HG02588 (cell line): ENCODE measurements at regions not wholly inside any gene's neighbourhood (a gene's known extent, or its start where the extent isn't known, plus 50 kb on each side); places are given as distances from the start of the nearest gene placed in this dataset.
"Not testable (repeated sequence)": the region's sequence is repeated elsewhere in the genome, so short reads cannot be mapped to it uniquely, and the experiment has no call there.

Source experiments
- ATAC-seq: cut with Tn5 transposase; IDR thresholded peaks from one replicate; pipeline ENCODE4 v1.9.1; 2021; ENCODE audit warnings: mild to moderate bottlenecking, moderate library complexity; ENCODE audit not compliant: unreplicated experiment

DNA sequence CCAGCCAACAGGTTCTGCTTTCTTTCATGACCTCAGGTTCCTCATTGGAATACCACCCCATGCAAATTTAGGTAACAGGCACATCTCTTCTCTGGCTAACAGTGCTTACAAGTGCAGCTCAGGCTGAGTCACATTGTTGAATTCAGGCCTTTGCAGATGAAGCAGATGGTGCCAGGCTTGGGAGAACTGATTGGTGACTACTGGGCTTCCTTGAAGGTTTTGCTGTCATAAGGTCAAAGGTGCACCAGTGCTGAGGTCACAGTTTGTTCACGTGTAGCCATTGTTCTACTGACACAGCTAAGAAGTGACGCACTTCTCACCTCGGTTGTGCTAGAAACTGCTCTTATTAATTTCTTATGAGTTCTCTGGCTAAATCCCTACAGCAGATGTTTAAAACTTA lies 128.6 kb upstream of the BMPER start:
- ATAC-seq: no peak

DNA sequence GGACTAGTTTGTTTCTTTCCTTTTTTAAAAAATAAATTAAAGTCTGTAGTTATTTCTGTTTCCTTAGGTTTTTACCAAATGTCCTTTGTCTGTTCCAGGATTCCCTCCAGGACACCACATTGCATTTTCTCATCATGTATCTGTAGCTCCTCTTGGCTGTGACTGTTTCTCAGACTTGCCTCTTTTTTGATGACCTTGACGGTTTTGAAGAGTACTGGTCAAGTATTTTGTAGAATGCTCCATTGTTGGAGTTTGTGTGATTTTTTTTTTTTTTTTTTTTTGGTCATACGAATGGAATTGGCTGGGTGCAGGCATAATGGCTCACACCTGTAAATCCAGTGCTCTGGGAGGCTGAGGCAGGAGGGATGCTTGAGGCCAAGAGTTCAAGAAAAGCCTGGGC lies 127.1 kb upstream of the BMPER start:
- no peak for ATAC-seq

DNA sequence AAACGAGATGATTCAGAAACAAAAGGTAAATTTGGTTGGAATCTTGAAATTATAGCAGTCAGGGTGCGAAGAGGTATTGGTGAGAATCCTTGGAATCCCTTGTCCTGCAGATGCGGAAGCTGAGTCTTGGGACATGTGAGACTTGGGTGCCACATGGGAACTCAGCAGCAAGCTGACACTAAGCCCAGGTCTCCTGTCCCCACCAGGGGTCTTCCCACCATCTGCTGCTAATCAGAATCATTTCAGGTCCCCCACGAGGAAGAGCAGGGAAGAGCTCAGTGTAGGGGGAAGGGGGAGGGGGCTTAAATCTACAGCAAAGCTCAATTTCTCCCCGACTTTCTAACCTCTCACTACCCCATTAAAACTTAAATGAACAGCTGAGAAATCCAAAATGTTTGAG lies 126.1 kb upstream of the BMPER start:
- no peak for ATAC-seq

DNA sequence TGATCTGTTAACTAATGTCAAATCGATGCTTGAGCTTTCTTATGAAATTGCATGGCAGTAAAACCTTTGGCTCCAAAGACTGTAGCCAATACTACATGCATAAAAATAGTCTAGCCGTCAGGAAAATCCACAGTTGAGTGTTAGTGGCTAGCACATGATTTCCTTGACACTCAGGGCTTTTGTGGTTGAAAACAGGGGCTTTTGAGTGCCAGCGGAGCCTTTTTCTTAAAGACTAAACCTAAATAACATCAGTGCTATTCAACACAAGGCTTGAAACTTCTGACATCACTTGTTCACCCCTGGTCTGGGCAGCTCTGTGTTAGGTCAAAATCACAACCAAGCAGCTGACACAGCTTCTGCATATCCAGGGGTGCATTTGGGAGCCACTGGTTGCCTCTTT lies 124.2 kb upstream of the BMPER start:
- ATAC-seq: no peak

GRCh38 chr7:33781796-33782195 lies 123.5 kb upstream of the BMPER start:
- ATAC-seq: no peak

DNA sequence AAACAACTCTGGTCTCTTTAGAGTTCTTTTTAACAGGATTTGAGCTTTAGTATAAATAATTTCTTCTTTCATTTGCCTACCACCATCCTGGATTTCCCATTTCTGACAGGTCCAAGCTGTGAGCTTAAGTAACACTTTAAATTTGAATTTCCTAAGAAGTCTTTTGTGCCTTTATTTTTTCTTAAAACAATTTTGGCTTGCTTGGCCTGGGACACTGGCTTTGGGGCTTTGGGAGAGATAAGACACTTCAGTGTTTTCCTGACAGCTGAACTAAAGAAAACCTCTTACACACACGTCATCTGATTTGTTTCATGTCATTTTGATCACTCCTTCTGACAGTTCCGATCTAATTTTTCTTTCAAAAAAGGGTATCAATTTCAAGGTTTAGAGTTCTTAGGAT lies 121.3 kb upstream of the BMPER start:
- no peak for ATAC-seq

GRCh38 chr7:33788531-33788930 lies 116.8 kb upstream of the BMPER start:
- no peak for ATAC-seq

DNA sequence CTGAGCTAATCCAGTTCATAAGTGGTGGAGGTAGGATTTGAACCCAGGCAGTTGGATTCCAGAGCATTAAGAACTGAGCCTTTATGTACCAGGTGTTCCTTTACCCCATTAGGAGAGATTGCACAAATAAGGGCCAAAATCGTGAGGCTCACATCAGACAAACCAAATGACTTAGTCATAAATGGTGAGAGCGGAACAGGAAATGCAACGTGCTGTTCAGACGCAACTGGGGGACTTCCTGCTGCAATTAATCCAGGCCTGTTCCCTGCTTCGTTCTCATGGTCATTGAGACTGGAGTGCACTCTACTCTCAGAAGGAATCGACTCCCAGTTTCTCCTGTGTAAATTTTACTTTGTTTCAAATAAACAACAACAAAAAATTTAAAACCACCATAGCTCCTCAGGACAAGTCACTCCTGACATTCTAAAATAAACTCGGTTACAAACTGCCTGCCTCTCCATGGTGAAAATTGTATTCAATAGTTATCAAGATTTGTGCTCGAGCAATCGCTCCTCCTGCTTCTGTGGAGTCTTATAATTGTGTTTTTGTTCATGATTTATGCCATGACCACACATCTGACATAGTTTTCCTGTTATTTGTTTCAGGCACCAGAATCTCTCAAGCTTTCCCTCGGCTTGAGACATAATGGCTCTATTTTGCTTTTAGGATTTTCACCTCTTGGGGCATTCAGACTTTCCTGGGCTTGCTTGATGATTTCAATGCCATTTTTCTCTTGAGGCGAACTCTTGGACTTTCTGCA lies 115.3 kb upstream of the BMPER start:
- no peak for ATAC-seq

GRCh38 chr7:33790746-33791145 lies 114.6 kb upstream of the BMPER start:
- ATAC-seq: no peak

DNA sequence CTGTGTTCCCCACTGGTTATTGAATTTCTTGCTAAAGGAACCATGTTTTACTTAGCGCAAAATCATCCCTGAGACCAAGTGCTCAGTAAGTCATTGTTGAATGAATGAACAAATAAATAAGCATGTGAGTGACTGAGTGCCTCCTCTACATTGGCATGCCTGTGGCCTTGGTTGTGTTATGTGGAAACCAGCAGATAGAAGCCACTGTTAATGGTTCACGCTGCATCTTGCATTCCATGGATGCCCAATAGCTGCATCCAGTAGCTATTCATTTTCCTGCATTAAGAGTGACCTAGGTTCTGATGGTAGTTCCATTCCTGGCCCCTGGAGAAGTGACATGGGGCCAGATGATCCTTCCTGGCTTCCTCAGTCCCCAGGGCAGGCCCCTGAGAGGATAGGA lies 113.3 kb upstream of the BMPER start:
- no peak for ATAC-seq

GRCh38 chr7:33792547-33793105 lies 112.7 kb upstream of the BMPER start:
- no peak for ATAC-seq

DNA sequence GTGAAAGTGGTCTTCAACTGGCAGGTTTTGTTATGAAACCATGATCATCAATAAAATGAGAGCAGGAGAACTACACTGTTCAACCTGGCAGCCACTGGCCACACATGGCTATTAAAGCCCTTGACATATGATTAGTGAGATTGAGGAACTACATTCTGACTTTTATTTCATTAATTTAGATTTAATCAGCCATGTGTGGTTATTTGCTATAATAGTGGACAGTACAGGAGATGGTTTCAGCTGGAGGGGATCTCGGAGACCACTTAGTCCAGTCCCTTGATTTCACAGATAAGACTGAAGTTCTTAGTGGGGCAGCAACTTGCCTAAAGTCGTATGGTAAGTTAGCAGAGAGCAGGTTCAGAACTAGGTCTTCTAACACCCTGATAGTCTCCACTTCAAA lies 111.7 kb upstream of the BMPER start:
- ATAC-seq: no peak

DNA sequence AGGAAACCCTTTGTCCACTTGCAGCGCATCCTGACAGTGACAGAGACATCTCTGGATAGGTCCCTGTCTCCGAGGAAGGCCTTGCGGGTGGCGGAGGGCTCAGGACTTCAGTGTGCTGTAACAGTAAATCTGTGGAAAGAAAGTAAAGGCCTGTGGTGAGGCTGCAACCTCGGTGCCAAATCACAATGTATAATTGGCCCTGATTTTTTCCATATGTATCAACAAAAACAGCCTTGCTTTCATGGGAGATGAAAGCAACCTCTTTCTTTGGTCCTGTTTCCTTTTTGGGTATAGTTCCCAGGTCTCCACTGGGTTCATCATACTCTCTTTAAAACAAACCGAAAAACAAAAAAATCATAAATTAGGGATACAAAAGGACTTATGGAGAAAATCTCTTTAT lies 110.9 kb upstream of the BMPER start:
- no peak for ATAC-seq

- ATAC-seq: no peak
These were observed 110.4 kb upstream of the BMPER start for GRCh38 chr7:33794959-33795358.

DNA sequence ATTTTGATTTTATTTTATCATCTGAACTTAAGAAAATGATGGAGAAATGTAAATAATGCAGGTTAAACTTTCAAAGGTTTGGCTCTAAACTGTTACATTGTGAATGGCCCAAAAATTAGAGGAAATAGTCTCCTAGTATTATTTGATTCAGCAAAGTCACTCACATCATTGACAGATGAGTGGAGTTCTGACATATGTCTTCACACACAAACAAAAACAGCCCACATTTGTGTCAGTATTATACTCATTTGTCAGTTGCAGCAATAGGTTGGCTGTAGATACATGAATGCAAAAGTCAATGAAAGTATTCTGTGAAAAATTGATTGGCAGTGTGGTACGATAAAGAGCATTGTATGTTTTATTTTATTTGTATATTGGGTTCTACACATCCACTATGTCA lies 108.8 kb upstream of the BMPER start:
- ATAC-seq: no peak

DNA sequence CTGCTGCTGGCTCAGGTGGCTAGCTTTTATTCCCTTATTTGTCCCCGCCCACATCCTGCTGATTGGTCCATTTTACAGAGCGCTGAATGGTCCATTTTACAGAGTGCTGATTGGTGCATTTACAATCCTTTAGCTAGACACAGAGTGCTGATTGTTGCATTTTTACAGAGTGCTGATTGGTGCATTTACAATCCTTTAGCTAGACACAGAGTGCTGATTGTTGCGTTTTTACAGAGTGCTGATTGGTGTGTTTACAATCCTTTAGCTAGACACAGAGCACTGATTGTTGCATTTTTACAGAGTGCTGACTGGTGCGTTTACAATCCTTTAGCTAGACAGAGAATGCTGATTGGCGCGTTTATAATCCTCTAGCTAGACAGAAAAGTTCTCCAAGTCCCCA lies 107.8 kb upstream of the BMPER start:
- not testable (repeated sequence) for ATAC-seq

- no peak for ATAC-seq
These were observed 106.5 kb upstream of the BMPER start for GRCh38 chr7:33798686-33799325.

GRCh38 chr7:33799766-33800165 lies 105.6 kb upstream of the BMPER start:
- ATAC-seq: no peak

GRCh38 chr7:33802600-33802999 lies 102.7 kb upstream of the BMPER start:
- ATAC-seq: no peak

GRCh38 chr7:33804140-33804660 lies 101.1 kb upstream of the BMPER start:
- ATAC-seq: no peak

GRCh38 chr7:33805630-33806233 lies 99.6 kb upstream of the BMPER start:
- no peak for ATAC-seq
